ENCODE measurements at regions not wholly inside any gene's neighbourhood (a gene's known extent, or its start where the extent isn't known, plus 50 kb on each side); places are given as distances from the start of the nearest gene placed in this dataset.
A peak's percentile ranks its signal among the peaks of the same experiment; 100 is the strongest.
"Not testable (repeated sequence)": the region's sequence is repeated elsewhere in the genome, so short reads cannot be mapped to it uniquely, and the experiment has no call there.

DNA sequence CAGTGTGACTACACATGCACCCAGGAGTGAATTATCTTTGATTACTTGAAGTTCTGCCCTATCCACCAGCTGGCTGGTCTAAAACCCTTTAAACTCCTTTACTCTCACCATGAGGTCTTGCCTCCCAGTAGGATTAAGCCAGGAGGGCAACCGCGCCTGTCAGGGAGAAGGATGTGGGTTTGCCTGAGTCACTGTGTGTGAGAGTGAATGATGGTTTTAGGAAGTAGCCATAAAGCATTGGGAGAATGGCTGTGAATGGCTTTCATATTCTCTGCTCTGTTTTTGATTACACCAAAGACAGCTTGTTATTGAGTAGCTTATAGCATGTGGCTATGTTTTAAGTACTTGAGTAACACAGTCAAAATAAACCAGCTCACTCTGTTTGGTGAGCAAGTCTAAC, 637.7 kb upstream of the TBL1XR1 start:
- DNase-seq: peak; percentile 84

DNA sequence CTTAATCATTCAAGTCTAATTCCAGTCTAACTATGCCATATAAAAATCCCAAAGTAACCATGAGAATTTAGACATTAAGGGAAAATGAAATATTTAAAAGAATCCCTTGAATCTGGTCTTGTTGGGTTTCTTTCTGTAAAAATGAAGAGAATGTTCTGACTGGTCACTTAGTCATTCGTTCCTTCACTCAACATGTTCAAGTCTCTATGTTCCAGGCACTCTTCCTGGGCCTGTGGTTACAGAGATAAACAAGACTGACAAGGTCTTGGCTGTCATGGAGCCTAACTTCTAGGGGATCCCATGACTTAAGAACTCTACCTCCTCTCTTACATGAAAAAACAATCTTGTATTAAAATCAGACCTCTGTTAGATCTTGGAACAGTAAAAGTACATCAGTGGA, 638.6 kb upstream of the TBL1XR1 start:
- DNase-seq: peak; percentile 69

DNA sequence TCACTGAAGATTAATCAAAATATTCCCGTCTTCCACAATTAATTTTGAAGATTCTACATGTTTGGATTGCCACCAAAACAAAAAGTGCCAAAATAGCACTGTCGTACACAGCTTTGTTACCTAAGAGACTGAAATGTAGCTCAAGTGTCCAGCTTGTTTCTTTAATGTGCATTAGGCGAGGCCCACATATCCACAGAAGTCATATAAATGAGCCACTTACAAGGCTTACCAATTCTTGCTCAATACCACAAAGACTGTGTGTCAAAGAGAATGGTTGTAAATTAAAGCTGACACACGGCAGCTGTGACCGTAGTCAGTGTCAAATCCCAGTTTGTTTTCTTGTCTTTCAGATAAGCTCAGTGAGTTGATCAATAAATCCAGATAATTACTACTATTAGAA, 639.4 kb upstream of the TBL1XR1 start:
- DNase-seq: no peak

DNA sequence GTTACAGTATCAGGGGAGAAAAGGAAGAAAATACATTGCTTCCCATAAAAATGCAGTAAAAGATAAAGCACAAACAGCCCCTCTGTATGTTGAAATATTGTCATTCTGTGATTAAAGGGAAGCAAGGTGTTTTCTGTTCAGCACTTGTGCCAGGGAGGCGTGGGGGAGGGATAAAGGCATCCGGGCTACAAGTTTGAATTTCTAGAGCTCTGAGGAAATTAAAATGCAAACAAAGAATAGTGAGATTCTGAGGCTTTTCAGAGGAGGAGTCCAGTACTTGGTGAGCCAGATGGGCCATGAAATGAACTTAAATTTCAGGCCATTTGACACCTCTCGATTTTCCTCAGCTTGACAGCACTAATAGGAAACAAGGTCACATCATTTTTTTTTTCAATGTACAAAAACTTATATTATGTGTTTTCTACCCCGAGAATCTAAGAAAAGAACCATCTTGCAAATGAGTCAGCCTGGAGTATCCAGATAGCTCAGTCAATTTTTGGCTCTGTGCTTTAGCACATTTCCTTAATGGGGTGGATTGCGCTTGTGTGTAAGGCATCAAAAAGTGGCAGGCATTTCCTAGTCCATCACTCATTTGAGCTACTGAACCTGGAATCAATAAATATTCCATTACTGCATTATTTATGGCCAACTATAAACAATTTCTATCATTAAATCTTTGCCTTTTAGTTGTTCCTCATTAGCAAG, 640.8 kb upstream of the TBL1XR1 start:
- no peak for DNase-seq

DNA sequence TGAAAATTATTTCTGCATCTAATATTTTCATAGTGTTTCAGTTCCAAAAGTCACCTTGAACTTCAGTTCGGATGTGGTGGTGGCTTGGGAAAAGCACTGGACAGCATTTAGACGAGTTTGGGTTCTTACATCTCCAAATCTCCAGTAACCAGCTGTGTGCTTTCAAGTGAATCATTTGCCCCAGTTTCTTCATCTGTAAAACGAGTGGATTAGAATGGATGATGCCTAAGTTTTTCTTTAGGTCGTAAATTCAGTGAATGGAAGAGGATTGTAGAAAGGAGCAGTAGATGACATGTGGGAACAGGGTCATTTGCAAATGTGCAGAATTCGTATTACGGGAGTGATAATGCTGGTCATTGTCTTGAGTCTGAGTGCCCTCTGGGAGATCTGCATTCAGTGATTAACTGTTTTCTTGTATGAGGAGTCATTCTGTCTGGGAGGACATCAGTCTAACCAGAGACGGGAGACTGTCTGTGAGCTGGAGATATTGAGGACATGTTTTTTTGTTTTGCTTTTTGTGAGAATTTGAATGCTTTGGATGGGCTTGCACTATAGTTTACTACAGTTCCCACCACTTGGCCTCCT, 641.6 kb upstream of the TBL1XR1 start:
- no peak for DNase-seq

DNA sequence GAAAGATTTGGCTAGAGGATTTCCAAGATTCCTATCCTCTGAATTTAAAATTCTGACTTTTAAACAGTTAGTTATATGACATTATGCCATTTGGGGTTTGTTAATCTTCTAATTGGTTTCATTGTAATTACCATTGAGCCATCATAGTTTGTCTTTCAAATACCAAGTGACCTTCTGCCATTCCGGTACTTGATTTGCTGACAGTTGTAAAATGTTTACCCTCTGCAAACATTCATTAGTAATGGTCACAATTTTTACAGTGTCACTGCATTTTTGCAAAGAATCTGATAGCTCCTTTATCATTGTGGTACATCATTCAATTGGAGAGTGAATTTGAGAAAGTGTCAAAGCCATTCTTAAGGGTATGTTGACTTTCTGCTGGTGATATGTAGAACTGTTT, 645.0 kb upstream of the TBL1XR1 start:
- no peak for DNase-seq

DNA sequence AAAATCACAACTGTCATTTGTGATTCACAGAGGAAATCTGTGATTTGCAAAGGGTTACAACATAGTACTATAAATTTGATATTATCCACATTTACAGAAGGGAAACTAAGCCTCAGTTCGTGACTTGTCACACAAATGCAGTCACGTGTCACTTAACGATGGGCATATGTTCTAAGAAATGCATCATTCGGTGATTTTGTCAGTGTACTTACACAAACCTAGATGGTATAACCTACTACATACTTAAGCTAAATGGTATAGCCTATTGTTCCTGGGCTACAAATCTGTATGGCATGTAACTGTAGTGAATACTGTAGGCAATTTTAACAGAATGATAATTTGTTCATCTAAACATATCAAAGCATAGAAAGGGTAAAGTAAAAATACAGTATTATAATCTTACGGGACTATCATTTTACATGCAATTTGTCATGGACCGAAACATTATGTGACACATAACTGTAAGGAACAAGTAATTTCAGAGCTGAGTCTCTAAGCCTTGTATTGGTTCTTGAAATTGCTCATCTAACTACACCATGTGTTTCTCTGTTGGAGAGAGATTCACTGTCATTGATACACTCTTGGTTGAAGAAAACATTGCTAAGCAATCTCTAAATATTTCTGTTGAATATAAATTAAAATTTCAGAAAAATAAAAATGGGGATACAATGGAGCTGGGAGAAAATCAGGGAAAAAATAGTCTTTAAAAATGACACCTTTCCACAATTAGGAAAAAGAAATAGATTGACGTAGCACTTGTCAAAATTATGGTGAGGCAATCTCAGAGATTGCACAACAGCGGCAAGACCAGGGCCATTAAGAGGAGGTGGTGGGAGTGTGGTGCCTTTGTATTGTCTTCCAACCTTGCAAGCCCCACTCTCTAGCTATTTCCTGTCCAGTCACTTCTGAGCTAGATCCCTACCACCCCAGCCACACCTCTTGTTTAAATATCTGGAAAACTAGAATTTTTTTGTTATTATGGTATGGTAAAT, 645.8 kb upstream of the TBL1XR1 start:
- no peak for DNase-seq

DNA sequence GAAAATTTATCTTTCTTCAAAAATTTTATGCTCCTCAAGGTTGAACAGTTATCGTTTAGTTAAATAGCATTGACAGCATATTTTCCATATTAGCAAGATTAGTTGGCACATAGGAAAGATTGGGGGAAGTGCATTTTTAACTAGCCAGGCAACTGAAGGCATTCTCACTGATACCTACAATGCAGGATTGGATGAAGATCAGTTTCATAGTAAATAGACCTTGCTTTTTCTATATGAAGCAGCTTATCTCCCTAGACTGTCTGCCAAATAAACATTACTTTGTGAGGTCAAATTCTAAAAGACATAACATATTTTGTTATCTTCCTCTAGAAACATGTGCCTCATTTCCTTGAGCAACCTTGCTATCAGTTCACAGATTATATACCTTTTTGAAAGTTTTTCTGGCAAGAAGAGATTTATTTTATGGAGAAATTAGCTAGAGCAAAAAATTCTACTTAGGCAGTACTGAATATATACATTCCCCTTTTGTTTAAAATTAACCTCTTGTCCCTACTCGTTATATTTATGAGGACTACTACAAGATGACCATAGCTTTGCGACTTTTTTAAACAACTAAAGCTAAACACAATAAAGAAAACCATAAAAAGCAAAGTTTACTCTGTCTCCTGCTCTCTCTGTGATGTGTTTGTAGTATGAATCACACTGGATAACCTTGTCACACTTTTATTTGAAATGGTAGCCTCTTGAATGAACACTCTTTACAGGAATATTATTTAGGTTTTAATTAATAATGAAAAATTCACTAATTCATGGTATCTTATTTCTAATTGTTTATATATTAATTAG, 654.9 kb upstream of the TBL1XR1 start:
- no peak for DNase-seq

DNA sequence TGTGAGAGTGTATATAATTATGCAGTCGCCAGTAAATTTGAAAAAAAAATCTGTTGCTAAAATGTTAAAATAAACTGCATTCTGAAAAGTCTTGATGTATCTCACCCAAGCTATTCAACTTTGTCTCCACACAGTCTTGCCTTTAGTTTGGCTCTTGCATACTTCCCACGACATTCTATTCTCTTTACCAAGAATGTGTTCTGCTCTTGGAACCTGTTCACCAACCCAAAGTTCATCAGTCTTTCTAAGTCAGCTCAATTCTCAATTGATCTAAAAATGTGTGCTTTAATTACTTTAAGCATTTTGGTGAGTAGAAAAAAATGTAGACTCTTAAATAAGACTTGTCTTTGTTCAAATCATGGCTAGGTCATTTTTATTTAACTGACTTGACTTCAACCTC, 657.7 kb upstream of the TBL1XR1 start:
- no peak for DNase-seq

DNA sequence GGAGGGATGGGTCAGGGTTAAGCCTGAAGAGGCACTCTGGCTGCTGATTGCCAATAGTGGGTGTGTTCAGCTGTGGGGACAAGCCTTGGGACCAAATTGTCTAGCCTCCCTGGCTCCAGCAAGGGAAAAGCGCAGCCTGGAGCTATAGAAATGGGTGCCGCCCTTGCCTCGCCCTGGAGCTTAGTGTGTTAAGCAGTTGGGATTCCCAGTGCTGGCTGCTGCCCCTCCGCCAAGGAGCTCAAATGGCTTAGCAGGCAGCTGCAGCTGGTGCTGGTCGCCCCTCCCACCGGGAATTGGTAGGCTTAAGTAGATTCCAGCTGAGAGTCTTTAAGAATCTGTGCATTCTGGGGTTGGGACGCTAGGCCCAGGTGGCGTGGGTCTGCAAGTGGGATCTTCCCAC, 662.9 kb upstream of the TBL1XR1 start:
- DNase-seq: no peak

DNA sequence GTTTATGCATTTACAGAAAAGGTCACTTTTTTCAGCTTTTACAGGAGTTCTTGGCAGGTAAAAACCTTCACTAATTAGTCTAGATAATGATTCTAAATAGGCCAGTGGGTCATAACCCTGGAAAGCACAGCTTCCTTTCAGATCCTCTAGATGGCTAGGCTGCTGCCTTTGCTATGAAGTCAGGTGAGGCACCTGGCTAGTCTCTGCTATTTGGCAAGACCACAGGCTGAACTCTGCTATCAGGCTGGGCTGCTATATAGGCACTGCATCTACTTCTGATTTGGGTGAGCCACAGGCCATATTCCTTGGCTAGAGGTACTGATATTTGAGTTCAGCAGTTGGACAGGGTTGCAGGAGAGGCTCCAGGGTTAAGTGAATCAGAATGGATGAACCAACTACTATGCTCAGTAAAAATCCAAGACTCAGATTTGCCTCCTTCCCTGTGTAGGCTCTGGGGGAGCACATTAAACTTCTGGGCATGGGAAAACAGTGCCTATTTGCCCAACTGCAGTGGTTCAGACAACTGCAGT, 665.7 kb upstream of the TBL1XR1 start:
- DNase-seq: peak; percentile 67

DNA sequence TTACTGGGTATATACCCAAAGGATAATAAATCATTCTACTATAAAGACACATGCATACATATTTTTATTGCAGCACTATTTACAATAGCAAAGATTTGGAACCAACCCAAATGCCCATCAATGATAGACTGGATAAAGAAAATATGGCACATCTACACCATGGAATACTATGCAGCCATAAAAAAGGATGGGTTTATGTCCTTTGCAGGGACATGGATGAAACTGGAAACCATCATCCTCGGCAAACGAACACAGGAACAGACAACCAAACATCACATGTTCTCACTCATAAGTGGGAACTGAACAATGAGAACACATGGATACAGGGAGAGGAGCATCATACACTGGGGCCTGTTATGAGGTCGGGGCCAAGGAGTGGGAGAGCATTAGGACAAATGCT, 665.0 kb upstream of the KCNMB2 start:
- not testable (repeated sequence) for DNase-seq

DNA sequence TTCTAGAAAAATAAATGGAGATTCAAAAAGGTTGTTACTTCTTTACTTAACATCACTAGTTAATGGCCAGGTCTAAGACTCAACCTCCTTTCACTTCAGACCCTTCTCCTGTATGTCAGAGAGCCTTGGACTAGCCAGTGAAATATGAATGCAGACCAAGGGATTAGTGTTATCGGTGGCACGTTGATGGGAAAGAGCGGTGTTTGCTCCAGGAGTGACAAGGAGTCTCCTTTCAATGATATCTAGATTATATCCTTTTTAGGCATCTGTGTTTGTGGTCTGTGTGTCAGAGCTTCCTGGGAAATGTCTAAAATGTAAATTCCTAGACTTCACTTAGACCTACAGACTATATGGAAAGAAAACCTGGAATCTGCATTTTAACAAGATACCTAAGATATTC, 658.0 kb upstream of the KCNMB2 start:
- no peak for DNase-seq

DNA sequence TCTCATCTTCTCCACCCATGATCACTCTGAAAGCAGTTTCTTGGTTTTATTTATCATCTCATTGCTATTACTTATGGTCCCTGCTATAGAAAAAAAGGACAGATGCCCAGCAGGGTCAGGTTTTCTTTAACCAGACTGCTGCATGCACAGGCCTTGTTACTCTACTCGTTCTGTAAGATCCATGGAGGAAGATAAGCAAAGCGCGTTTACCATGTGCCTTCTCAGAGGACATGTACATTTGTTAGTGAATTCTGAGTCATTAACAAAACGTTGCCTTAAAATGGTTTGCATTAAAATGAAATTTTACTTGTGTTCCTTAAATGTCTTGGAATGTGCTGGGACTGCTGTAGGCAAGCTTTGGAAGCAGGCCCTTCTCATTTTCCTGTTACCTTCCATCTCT, 657.3 kb upstream of the KCNMB2 start:
- DNase-seq: no peak

DNA sequence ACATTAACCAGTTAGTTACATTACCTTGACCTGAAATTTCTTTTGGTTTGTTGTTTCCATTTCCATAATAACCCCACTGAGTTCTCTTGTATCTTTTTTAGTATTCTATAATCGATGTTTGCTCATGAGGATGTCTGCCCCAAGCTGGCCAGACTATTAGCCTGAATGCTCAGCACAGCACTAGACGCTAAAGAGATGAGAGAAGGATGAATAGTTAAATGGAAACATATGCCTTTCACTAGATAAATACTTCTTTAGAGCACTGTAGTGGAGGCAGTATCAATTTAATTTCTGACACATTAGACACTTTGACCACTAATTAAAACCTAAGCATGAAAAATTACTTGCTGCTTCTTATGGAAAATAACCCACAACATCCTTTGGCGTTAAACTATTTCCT, 654.9 kb upstream of the KCNMB2 start:
- no peak for DNase-seq

DNA sequence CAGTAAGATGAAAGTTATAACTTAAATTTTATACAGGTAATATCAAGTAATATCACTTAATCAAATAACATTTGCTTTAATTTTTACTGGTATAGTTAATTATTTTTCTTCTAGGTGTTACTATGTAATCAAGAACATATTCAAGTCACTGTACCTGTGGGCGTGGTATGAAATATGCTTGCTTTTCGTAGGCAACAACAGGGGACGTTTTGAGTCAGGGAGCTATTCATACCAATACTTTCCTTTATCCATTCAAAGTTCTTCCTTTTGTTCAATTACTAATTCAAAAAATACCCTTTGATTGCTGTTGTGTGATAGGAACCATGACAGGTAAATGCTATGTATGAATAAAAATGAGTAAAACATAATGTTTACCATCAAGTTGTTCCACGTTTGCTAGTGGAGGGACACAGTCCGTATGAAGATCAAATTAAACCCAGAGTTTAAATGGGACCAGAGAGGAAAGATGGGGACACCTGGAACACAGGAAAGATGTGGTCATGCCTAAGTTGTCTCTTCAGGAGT, 654.0 kb upstream of the KCNMB2 start:
- DNase-seq: no peak

DNA sequence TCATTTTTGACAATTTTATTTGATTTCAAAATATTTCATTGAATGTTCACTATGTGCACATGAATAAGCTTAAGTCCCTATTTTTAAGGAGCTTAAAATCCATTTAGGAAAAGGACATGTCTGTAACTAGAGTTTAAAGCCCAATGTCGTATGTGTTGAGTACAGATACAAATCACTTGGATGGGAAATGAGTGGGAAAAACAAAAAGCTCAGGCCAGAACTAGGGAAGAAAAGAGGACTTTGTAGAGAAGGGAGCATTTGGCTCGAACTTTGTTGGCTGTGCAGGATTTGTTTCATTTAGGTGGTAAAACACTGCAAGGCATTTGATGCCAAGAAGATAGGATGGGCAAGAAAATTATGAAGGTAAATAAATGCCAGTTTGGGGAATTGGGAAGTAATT, 653.1 kb upstream of the KCNMB2 start:
- no peak for DNase-seq

DNA sequence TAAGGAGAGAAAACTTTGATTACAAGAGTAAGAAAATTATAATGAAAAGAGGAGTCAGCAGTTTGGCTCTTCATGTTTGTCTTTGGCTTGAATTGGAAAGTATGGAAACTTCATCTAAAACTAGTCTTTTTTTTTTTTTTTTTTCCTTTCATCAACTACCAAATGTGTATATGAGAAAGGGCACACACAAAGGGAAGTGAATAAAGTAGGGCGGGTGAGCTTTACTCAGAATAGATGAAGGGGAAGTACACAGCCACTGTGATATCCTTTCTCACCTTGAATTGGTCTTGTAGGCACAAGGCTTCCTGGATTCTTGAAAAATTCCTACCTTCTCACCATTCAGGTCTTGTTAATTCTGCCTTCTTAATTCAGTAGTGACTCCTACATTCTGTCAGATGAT, 652.3 kb upstream of the KCNMB2 start:
- DNase-seq: no peak

DNA sequence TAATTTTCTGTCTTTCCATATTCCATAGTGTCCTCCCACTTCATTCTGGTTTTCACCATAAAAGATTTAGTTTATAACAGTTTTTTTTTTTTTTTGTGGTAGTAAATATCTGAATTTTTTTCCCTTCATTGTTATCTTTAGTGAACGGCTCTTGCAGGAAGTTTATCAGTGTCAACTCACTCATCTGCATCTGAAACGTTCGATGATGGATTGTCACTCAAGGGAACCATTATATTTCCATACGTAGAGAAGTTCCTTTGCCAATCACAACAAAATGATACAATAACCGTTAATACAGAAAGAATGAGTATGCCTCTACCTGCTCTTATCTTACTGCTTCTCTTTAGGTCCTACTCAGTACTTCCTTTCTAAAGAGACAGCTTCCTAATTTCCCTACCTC, 651.2 kb upstream of the KCNMB2 start:
- DNase-seq: no peak

DNA sequence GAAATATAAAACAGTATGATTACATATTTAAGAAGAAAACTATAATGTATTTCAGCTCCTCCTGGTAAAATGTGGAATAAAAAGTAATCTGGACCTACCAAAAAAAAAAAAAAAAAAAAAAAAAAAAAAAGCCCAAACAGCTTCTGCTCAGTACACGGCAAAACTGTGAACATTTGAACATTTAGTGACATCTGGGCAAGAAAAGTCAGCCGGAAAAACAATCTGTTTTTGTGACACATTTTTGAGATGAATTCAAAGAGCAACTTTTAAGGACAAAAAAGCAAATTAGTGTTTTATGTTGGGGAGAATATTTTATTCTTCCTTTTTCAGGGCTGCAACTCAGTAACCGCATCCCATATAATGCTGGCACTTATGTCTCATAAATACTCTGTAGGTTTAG, 649.7 kb upstream of the KCNMB2 start:
- no peak for DNase-seq

DNA sequence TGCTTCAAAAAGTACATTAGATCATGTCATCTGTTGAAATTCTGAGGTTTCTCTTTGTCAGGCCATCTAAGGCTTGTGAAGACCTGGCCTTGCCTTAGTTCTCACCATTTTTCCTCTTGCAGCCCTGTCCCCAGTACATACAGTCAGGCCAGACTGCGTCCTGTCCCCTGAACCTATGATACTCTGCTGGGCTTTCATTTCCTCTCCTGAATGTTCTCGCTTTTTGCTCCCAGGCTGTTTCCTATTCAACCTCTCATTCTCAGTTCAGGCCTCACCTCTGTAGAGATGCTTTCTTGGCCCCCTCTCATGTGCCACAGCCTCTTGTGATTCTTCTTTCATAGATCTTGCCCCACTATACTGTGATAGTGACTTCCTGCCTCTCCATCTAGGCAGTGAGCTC, 648.8 kb upstream of the KCNMB2 start:
- DNase-seq: no peak

DNA sequence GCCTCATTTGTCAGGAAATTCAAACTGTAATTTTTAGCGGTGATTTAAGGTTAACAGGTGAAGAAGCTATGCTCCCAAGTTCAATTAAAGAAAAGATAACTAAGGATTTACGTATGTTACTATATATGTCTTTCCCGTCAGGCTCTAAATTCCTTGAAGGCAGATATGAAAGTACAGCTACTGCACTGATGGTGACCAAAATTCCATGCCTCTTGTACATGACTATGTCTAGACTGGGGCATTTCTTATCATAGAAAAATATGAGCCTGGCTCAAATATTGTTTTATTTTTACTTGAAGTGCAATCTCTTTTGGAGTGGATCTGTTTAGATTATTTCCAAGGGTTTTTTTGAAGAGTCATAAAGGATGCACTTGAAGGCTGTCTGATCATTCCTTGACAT, 647.1 kb upstream of the KCNMB2 start:
- no peak for DNase-seq

Measured in islet precursor cell (in vitro differentiated cells).